NCI-H446 (cell line): ENCODE measurements at regions not wholly inside any gene's neighbourhood (a gene's known extent, or its start where the extent isn't known, plus 50 kb on each side); places are given as distances from the start of the nearest gene placed in this dataset.
A peak's percentile ranks its signal among the peaks of the same experiment; 100 is the strongest.
"Not testable (repeated sequence)": the region's sequence is repeated elsewhere in the genome, so short reads cannot be mapped to it uniquely, and the experiment has no call there.

ENCODE experiments used
- DNase-seq, 2 experiments: peaks; one replicate each; lab custom pipeline; 2025; lab: John Stamatoyannopoulos, UW

DNA sequence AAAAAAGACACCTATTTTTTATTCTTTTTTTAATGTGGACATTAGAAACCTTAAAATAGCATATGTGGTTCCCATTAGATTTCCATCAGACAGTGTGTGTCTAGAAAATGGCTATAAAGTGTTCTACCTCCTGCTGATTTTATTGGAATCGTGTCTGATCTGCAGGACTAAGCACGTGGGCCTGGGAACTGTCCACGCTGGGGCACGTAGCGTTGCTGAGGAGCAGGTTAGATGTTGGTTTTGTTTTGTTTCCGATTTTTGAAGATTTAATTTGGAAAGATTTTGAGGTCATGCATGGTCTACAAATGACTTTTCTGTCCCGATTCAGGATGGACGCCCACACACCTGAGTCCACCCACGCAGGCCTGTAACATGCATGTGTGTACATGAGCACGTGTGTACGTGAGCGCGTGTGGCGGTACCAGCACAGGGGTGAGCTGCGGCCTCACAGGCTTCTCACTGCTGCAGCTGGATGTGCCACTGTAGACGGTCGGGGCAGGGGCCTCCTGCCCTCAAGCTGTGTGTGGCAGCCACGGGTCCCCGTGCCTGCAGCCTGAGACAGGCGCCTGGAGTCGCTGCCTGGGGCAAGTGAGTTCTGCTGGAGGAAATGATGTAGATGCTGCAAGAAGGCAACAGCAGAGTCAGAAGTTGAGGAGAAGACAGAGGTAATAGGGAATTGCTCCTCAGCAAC, 99.7 kb upstream of the CTDP1 start:
- DNase-seq: no peak

DNA sequence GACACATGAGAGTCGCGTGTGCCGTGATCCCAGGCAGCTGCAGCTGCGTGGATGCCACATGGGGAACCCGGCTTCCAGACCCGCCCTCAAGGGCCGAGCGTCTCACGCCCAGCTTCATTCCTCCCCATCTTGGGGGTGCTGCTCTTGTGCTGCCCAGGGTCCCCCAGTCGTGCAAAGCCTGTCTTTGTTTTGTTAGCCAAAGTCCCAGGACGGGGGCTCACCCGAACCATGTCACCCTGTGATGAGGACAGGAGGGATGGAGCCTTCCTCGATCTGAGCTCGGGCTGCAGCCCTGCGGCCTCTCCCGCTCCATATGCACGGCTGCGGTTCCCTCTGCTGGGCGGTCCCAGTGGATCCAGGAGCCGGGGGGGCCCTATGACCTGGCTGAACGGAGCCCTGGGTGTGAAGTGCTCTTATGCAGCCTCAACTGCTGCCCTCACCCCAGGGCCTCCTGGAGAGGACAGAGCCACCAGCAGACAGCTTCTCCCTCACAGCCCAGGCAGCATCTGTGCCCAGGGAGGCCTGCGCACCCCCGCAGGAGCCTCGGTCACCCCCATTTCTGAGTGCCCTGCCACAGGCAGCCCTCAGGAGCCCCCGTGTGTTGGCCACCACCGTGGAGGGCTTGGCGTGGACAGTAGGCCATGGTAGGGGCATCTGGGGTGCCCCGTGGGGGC, 99.0 kb upstream of the CTDP1 start:
- DNase-seq: no peak

DNA sequence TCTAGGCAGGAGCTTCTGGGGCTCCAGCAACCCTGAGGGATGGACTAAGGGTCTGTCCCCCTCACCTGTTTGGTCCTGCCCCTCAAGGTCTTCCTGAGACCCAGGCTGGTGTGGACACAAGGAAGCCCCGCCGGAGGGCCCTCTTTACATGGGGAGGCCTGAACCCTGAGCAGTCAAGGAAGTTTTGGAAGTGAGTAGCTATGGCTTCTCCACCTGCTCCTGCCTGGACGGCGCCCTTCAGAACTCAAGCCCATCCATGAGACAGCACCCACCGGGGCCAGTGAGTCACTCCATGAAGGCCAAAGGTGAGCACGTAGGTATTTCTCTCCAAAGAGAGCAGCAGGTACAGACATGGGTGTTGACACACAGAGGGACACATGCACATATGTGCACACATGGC, 98.2 kb upstream of the CTDP1 start:
- DNase-seq: no peak

DNA sequence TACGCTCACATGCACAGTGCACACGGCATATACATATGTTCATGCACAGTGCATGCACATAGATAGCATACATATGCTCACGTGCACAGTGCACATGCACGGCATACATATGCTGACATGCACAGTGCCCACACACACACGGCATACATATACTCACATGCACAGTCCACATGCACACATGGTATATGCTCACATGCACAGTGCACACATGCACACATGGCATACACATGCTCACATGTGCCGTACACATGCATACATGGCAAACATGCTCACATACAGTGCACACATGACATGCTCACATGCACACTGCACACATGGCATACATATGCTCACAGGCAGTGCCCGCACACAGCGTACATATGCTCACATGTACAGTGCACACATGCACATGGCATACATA, 97.7 kb upstream of the CTDP1 start:
- no peak for DNase-seq

- DNase-seq: no peak
Measured at GRCh38 chr18:79582978-79583377, 96.6 kb upstream of the CTDP1 start.

- DNase-seq: no peak
Measured at GRCh38 chr18:79583426-79583825, 96.2 kb upstream of the CTDP1 start.

DNA sequence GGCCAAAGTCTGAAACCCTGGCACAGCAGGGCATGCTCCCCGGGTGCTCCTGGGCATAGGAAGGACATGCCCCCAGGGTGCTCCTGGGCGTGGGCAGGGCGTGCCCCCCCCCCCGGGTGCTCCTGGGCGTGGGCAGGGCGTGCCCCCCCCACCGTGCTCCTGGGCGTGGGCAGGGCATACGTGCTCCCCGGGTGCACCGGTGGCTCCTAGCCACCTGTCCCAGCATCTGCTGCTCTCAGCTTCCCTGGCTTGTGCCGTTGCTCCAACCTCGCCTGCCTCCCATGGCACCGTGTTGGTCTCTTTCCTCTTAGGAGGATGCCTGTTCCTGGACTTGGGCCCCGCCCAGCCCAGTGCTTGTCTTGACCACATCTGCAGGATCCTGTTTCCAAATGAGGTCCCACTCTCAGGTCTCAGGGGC, 95.6 kb upstream of the CTDP1 start:
- DNase-seq: no peak

- DNase-seq: no peak
Measured at GRCh38 chr18:79584491-79585394, 94.9 kb upstream of the CTDP1 start.

DNA sequence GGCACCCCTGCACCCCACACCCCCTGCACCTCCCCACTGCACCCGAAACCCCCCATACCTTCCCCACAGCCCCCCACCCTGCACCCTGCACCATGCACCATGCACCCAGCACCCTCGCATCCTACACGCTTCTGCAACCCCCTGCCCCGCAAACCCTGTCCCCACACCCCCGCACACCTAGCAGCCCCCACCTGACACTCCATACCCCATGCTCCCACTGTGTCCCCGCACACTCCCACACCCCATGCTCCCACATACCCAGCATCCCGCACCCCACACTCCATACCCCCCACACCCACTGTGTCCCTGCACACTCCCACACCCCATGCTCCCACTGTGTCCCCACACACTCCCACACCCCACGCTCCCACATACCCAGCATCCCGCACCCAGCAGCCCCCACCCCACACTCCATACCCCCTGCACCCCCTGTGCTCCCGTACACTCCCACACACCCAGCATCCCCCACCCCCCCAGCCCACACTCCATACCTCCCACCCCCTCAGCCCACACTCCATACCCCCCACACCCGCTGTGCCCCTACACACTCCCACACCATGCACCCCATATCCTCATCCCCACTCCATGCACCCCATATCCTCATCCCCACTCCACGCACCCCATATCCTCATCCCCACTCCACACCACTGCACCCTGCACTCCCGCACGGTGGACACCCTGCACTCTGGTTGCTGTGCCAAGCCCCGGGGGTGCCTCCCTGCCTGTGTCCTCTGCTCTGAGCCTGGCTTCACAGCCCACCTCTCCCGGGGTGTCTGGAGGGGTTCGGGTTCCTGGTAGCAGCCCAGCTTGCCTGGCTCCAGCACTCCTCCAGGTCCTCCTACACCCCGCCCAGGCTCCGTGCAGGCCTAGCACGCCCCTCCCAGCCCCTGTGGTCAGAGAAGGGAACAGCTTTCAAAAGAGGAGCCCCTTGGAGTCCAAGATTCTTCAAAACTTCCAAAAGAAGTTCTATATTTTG, 93.9 kb upstream of the CTDP1 start:
- no peak for DNase-seq

- no peak for DNase-seq
Measured at GRCh38 chr18:79586436-79587225, 93.0 kb upstream of the CTDP1 start.

- DNase-seq: no peak
Measured at GRCh38 chr18:79587226-79587741, 92.3 kb upstream of the CTDP1 start.

DNA sequence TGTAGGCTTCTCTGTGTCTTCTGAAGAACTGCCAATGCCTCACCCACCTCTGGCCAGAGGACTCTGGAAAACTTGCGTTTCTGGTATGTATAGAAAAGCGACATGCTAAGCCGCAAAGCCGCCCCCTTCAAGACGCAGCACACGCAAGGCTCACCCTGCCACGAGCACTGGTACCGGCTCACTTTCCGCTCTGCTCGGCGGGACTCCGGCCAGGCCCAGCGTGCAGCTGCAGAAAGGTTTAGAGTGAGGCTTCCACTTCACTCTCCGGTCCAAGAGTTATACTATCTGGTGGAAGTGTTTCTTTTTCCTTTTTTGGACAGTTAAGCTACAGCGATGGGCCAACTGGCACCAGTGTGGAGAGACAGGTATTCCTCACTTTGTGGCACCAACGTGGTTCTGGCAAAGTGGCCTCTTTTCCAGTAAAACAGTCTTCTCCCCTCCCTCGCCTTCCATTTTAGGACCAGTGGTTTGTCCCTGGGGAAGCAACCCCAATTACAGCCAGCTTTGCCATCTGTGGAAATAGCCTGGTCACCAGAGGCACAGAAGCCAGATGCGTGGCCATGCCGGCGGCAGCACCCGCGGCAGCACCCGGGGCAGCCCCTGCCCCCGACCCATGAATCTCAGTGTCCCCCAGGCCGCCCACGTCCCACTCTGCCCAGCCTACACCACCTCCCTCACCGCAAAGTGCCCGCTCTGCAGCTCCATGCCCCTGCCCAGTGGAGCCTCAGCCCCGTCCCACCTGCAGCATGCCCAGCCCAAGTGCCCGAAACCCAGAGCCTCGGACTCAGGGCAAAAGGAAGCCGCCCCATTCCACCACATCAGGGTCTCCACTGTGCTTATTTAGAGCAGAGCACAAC, 91.6 kb upstream of the CTDP1 start:
- DNase-seq: no peak

DNA sequence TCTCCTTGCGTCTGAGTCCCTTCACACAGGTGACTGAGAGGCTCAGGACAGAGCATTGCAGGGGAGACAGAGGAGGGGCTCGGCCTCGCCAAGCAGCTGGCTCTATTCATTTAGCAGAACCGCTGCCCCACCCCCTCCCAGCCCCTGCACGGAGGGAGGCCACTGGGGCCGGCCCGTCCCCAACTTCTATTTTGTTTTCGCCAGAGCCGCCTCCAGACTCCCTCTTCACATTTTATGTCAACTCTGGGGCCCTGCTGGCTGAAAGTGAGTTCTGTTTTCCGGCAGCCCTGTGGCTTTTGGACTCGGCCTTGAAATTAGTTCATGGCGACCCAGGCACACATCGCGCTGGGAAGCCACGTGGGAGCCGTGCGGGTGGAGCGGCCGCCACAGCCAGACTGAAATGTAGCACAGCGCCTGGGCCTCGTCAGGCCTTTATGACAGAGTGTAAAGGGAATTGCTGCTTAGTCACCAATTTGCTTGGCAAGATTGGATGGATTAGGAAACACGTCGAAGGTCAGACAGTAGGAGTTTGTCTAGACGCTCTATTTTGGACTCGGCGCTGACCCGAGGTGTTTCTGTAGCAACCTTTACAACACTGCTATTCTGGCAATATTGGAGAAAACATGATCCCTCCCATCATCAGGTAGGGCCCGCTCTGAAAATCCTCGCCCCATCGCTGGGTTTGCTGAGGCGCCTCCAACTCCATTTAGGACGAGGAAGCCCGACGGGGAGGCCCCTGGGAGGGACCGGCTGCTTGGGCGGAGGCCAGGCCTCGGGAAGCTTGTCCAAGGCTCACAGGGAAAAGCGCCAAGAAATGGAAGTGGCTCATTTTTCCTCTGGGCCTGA, 90.7 kb upstream of the CTDP1 start:
- peak; percentile 56 to 82 for DNase-seq

DNA sequence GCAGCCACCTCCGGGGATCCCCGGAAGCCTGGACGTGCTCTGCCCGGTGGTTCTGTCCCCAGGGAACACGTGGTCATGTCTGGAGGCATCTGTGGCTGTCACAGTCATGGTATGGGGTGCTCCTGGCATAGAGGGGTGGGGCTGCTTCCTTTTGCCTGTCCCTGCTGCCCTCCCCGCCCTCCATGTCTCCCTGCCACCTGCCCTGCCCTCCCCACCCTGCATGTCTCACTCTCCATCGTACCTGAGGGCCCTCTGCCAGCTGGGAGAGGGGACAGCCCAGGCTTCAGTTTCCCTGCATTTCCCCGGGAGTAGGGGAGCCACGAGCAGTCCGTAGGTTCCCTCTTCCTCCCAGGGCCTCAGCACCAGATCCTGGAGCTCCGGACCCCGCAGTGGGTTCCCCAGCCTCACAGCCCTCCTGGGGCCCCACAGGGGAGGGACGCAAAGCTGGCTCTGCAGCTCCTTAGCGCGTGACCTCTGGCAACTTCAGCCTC, 90.0 kb upstream of the CTDP1 start:
- DNase-seq: no peak

DNA sequence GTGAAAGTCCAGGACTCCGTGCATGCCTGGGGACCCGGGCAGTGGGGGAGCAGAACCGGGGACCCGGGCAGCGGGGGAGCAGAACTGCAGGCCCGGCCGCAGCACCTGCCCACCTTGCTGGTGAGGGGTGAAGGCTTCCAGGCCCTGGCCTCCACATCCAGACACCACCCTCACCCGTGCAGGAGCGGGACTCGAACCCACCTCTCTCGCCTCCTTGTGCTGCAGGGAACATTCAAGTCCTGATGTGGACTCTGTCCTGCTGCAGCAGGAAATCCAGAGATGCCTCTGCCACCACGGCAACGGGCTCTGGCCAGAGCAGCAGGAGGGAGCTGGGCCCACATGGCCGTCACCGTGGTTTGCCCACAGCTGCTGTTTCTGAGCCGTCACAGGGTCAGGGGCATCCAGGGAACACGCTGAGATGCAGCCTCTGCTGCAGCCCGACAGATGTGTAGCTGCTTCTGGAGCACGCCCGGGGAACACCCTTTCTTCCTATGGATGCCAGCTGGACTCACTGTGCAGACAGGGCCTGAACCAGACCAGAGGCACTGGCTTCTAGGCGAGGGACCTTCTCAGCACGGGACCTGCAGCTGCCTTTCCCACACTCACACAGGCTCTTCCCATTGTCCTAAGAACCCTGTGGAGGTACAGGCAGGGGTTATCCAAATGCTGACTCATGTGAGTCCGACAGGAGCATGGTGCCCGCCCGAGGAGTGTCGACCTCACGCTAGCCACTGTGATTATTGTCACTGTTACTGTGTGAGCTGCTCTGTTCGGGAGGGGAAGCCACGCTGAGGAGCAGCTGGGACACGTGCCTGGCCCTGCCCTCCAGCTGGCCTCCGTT, 89.2 kb upstream of the CTDP1 start:
- no peak for DNase-seq

DNA sequence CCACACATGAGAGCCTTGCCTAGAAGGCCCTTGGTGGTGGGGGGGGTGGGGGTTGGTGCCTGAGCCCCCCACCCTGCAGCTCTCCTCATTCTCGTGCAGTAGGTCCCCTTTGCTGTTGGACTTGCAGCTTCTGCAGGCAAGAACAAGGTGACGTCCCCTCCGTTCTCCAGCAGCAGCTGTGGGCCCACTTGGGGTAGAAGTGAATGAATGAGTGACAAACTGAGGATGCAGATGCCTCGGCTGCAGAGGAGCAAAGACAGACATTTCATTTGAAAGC, 88.6 kb upstream of the CTDP1 start:
- DNase-seq: no peak

DNA sequence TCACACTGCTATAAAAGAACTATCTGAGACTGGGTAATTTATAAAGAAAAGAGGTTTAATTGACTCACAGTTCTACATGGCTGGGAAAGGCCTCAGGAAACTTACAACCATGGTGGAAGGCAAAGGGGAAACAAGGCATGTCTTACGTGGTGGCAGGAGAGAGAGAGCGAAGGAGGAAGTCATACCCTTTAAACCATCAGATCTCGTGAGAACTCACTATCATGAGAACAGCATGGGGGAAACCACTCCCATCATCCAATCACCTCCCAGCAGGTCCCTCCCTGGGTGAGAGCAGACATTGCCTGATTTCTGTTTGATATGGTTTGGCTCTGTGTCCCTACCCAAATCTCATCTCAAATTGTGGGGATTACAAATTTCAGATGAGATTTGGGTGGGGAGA, 86.9 kb upstream of the CTDP1 start:
- DNase-seq: not testable (repeated sequence)

- no peak for DNase-seq
Measured at GRCh38 chr18:79595876-79596374, 83.7 kb upstream of the CTDP1 start.
